WI38 (cell line): ENCODE measurements at regions not wholly inside any gene's neighbourhood (a gene's known extent, or its start where the extent isn't known, plus 50 kb on each side); places are given as distances from the start of the nearest gene placed in this dataset.

Experiments
- H3K4me3 ChIP-seq: 2 replicates; pipeline ENCODE4 v1.5.1; 2011; ENCODE audit warnings: low read depth, mild to moderate bottlenecking, control low read depth, low read length
- CTCF ChIP-seq: IDR thresholded peaks from 2 replicates; pipeline ENCODE4 v1.5.1; 2012; ENCODE audit warnings: low read depth, mild to moderate bottlenecking, control low read depth, low read length

GRCh38 chr7:25944777-25945515, 207.1 kb upstream of the NFE2L3 start:
- no peak overlapping the region for H3K4me3 ChIP-seq
- no peak for TF ChIP-seq CTCF

- no peak for TF ChIP-seq CTCF
- no peak overlapping the region for H3K4me3 ChIP-seq
Observed at GRCh38 chr7:25945608-25946007, 206.4 kb upstream of the NFE2L3 start.

GRCh38 chr7:25946181-25946580, 205.8 kb upstream of the NFE2L3 start:
- H3K4me3 ChIP-seq: no peak overlapping the region
- no peak for TF ChIP-seq CTCF

- no peak for TF ChIP-seq CTCF
- no peak overlapping the region for H3K4me3 ChIP-seq
Observed at GRCh38 chr7:25947669-25948516, 204.1 kb upstream of the NFE2L3 start.

- no peak for TF ChIP-seq CTCF
- H3K4me3 ChIP-seq: no peak overlapping the region
Observed at GRCh38 chr7:25949736-25950487, 202.1 kb upstream of the NFE2L3 start.

GRCh38 chr7:25950488-25951413, 201.2 kb upstream of the NFE2L3 start:
- TF ChIP-seq CTCF: no peak
- H3K4me3 ChIP-seq: no peak overlapping the region
